ENCODE measurements at regions not wholly inside any gene's neighbourhood (a gene's known extent, or its start where the extent isn't known, plus 50 kb on each side); places are given as distances from the start of the nearest gene placed in this dataset.
"Not testable (repeated sequence)": the region's sequence is repeated elsewhere in the genome, so short reads cannot be mapped to it uniquely, and the experiment has no call there.

- H3K4me3 ChIP-seq (ENCODE audit: low read depth, low read length): no peak overlapping the region
- TF ChIP-seq CTCF (conservative IDR thresholded peaks at IDR 0.05; ENCODE audit: low read depth, low read length): no peak
- DNase-seq (ENCODE audit: low read depth): no peak
Observed at GRCh38 chr10:125605167-125605566, 77.8 kb downstream of the TEX36 start.

- no peak overlapping the region for H3K4me3 ChIP-seq (ENCODE audit: low read depth, low read length)
- DNase-seq (ENCODE audit: low read depth): no peak
- no peak for TF ChIP-seq CTCF (conservative IDR thresholded peaks at IDR 0.05; ENCODE audit: low read depth, low read length)
Observed at GRCh38 chr10:125602825-125603224, 80.1 kb downstream of the TEX36 start.

- DNase-seq (ENCODE audit: low read depth): no peak
- TF ChIP-seq CTCF (conservative IDR thresholded peaks at IDR 0.05; ENCODE audit: low read depth, low read length): no peak
- no peak overlapping the region for H3K4me3 ChIP-seq (ENCODE audit: low read depth, low read length)
Observed at GRCh38 chr10:125599194-125599593, 83.8 kb downstream of the TEX36 start.

- TF ChIP-seq CTCF (conservative IDR thresholded peaks at IDR 0.05; ENCODE audit: low read depth, low read length): no peak
- DNase-seq (ENCODE audit: low read depth): no peak
Observed at GRCh38 chr10:125595911-125596310, 87.1 kb downstream of the TEX36 start.

GRCh38 chr10:125593644-125594043, 89.3 kb downstream of the TEX36 start:
- no peak for TF ChIP-seq CTCF (conservative IDR thresholded peaks at IDR 0.05; ENCODE audit: low read depth, low read length)
- DNase-seq (ENCODE audit: low read depth): no peak
- no peak overlapping the region for H3K4me3 ChIP-seq (ENCODE audit: low read depth, low read length)

More at GRCh38 chr10:125595911-125596310, 87.1 kb downstream of the TEX36 start:
- H3K4me3 ChIP-seq (ENCODE audit: low read depth, low read length): no peak overlapping the region

- H3K4me3 ChIP-seq (ENCODE audit: low read depth, low read length): no peak overlapping the region
- no peak for TF ChIP-seq CTCF (conservative IDR thresholded peaks at IDR 0.05; ENCODE audit: low read depth, low read length)
- DNase-seq (ENCODE audit: low read depth): no peak
Observed at GRCh38 chr10:125592897-125593296, 90.1 kb downstream of the TEX36 start.

- TF ChIP-seq CTCF (conservative IDR thresholded peaks at IDR 0.05; ENCODE audit: low read depth, low read length): no peak
- H3K4me3 ChIP-seq (ENCODE audit: low read depth, low read length): no peak overlapping the region
- DNase-seq (ENCODE audit: low read depth): no peak
Observed at GRCh38 chr10:125591886-125592285, 91.1 kb downstream of the TEX36 start.

GRCh38 chr10:125588738-125589137, 94.2 kb downstream of the TEX36 start:
- not testable (repeated sequence) for DNase-seq (ENCODE audit: low read depth)

More at GRCh38 chr10:125588738-125589137, 94.2 kb downstream of the TEX36 start:
- not testable (repeated sequence) for H3K4me3 ChIP-seq (ENCODE audit: low read depth, low read length)
